A673 (cell line): ENCODE measurements at regions not wholly inside any gene's neighbourhood (a gene's known extent, or its start where the extent isn't known, plus 50 kb on each side); places are given as distances from the start of the nearest gene placed in this dataset.

Source experiments
- CTCF ChIP-seq: fragments of 300-800, 200-600 bp; sonication (generic); conservative IDR thresholded peaks from 2 replicates; pipeline ENCODE4 v1.5.1; 2017; ENCODE audit warnings: low read depth, mild to moderate bottlenecking, antibody characterized with exemption, low read length, moderate library complexity, mixed read lengths
- EZH2 ChIP-seq: fragments of 200-600 bp; sonication (generic); IDR thresholded peaks from 2 replicates; pipeline ENCODE4 v1.6.1; 2017; ENCODE audit warnings: borderline replicate concordance, low read depth, mild to moderate bottlenecking, mixed read lengths, antibody characterized with exemption, low read length; ENCODE audit not compliant: poor library complexity, severe bottlenecking

GRCh38 chr10:128506423-128506822 lies 380.2 kb upstream of the MKI67 start:
- TF ChIP-seq CTCF (no peak), EZH2 (no peak)
